IMR-90 (cell line): ENCODE measurements at regions not wholly inside any gene's neighbourhood (a gene's known extent, or its start where the extent isn't known, plus 50 kb on each side); places are given as distances from the start of the nearest gene placed in this dataset.

ENCODE experiments used
- ATAC-seq: fragments of 200-7000 bp; cut with Tn5 transposase; 2 replicates; pipeline ENCODE4 v1.9.1; 2020; ENCODE audit warnings: low read depth, mild to moderate bottlenecking, moderate library complexity
- BruUV-seq: library from RNA; stranded (reverse); fragments of 400-500 nt; replicated peaks from 2 replicates; lab custom pipeline; 2021; lab: Mats Ljungman, UMichigan
- CTCF ChIA-PET: fragments of 300-600 bp; formaldehyde crosslinking; extraction: SDS; loops from one replicate; lab custom pipeline; 2021; ENCODE audit warnings: antibody characterized with exemption; lab: Yijun Ruan, JAX
- POLR2A ChIA-PET: fragments of 300-600 bp; sonication (Branson Sonifier 250); formaldehyde crosslinking; loops from one replicate; lab custom pipeline; 2022; ENCODE audit warnings: antibody characterized with exemption; ENCODE audit not compliant: unreplicated experiment; lab: Charles Lee
- DNase-seq: peaks from one replicate; pipeline ENCODE4 v3.0.0; 2013
- H2AFZ ChIP-seq: replicated peaks from 2 replicates; pipeline ENCODE3; 2013; ENCODE audit warnings: low read length, mild to moderate bottlenecking; ENCODE audit not compliant: poor library complexity
- H2AK5ac ChIP-seq: 2 replicates; pipeline ENCODE4 v1.6.1; 2013; ENCODE audit warnings: low read depth, low read length, inconsistent platforms
- H2AK9ac ChIP-seq: replicated peaks from 2 replicates; pipeline ENCODE3; 2013; ENCODE audit warnings: mild to moderate bottlenecking, low read depth, low read length, moderate library complexity; ENCODE audit not compliant: poor library complexity
- H2BK120ac ChIP-seq: 2 replicates; pipeline ENCODE4 v1.6.1; 2013; ENCODE audit warnings: low read depth, low read length, inconsistent platforms
- H2BK15ac ChIP-seq: 3 replicates; pipeline ENCODE4 v1.6.1; 2013; ENCODE audit warnings: low read depth, low read length, inconsistent platforms
- H2BK20ac ChIP-seq: 2 replicates; pipeline ENCODE4 v1.6.1; 2013; ENCODE audit warnings: low read depth, mild to moderate bottlenecking, inconsistent platforms, low read length, moderate library complexity
- H2BK5ac ChIP-seq: 2 replicates; pipeline ENCODE4 v1.6.1; 2013; ENCODE audit warnings: mild to moderate bottlenecking, low read depth, low read length, inconsistent platforms; ENCODE audit not compliant: poor library complexity, severe bottlenecking
- H3K14ac ChIP-seq: replicated peaks from 2 replicates; pipeline ENCODE4 v1.6.1; 2013; ENCODE audit warnings: low read depth, low read length, inconsistent platforms
- H3K18ac ChIP-seq: 2 replicates; pipeline ENCODE4 v1.6.1; 2013; ENCODE audit warnings: low read depth, low read length, control low read depth
- H3K23ac ChIP-seq: 2 replicates; pipeline ENCODE4 v1.6.1; 2013; ENCODE audit warnings: low read depth, low read length, inconsistent platforms
- H3K27ac ChIP-seq: 2 replicates; pipeline ENCODE4 v1.5.1; 2013; ENCODE audit warnings: mild to moderate bottlenecking, control low read depth, low read length; ENCODE audit not compliant: insufficient read depth
- H3K27me3 ChIP-seq: 2 replicates; pipeline ENCODE4 v1.6.1; 2013; ENCODE audit warnings: low read length; ENCODE audit not compliant: control insufficient read depth, insufficient read depth
- H3K36me3 ChIP-seq: 2 replicates; pipeline ENCODE4 v1.6.1; 2013; ENCODE audit warnings: low read length, mixed read lengths; ENCODE audit not compliant: control insufficient read depth, insufficient read depth
- H3K4ac ChIP-seq: 2 replicates; pipeline ENCODE4 v1.6.1; 2013; ENCODE audit warnings: low read depth, low read length, inconsistent platforms
- H3K4me1 ChIP-seq: 2 replicates; pipeline ENCODE4 v1.6.1; 2013; ENCODE audit warnings: low read length, mixed read lengths; ENCODE audit not compliant: control insufficient read depth, insufficient read depth
- H3K4me2 ChIP-seq: 2 replicates; pipeline ENCODE4 v1.6.1; 2013; ENCODE audit warnings: low read depth, mild to moderate bottlenecking, control low read depth, low read length, moderate library complexity
- H3K4me3 ChIP-seq: 2 replicates; pipeline ENCODE4 v1.5.1; 2013; ENCODE audit warnings: low read depth, mild to moderate bottlenecking, control low read depth, low read length, moderate library complexity; ENCODE audit not compliant: insufficient read depth
- H3K56ac ChIP-seq: 2 replicates; pipeline ENCODE4 v1.6.1; 2013; ENCODE audit warnings: low read length, inconsistent platforms; ENCODE audit not compliant: insufficient read depth; ENCODE audit errors: extremely low read depth
- H3K79me1 ChIP-seq, 2 experiments: 2 replicates each; pipeline ENCODE4 v1.6.1; 2013; ENCODE audit warnings: low read length in 2 of 2, inconsistent platforms in 1 of 2, low read depth in 1 of 2
- H3K9ac ChIP-seq: 2 replicates; pipeline ENCODE4 v1.6.1; 2013; ENCODE audit warnings: low read depth, low read length, control low read depth
- H3K9me1 ChIP-seq: 2 replicates; pipeline ENCODE4 v1.6.1; 2013; ENCODE audit warnings: low read length, inconsistent platforms; ENCODE audit not compliant: insufficient read depth
- H3K9me3 ChIP-seq: 2 replicates; pipeline ENCODE4 v1.6.1; 2013; ENCODE audit warnings: low read length; ENCODE audit not compliant: control insufficient read depth, insufficient read depth
- H4K20me1 ChIP-seq: 2 replicates; pipeline ENCODE4 v1.6.1; 2013; ENCODE audit warnings: low read length, inconsistent platforms; ENCODE audit not compliant: insufficient read depth
- H4K5ac ChIP-seq: 2 replicates; pipeline ENCODE4 v1.6.1; 2013; ENCODE audit warnings: mild to moderate bottlenecking, low read depth, low read length, control low read depth
- H4K8ac ChIP-seq, 2 experiments: 2 replicates each; pipeline ENCODE4 v1.6.1; 2013; ENCODE audit warnings: low read depth in 2 of 2, low read length in 2 of 2, control low read depth in 1 of 2, inconsistent platforms in 1 of 2
- H4K91ac ChIP-seq: 2 replicates; pipeline ENCODE4 v1.6.1; 2013; ENCODE audit warnings: low read depth, low read length, inconsistent platforms; ENCODE audit not compliant: insufficient read depth
- BHLHE40 ChIP-seq: fragments of 150-350 bp; IDR thresholded peaks from 2 replicates; pipeline ENCODE4 v1.6.1; 2016; ENCODE audit warnings: mild to moderate bottlenecking, low read depth, low read length
- CEBPB ChIP-seq: IDR thresholded peaks from 2 replicates; pipeline ENCODE4 v1.6.1; 2012; ENCODE audit warnings: low read depth, low read length, improper control_type of control experiment
- CHD1 ChIP-seq: IDR thresholded peaks from 2 replicates; pipeline ENCODE4 v1.6.1; 2012; ENCODE audit warnings: low read depth, low read length, improper control_type of control experiment
- FOS ChIP-seq: fragments of 150-350 bp; IDR thresholded peaks from 2 replicates; pipeline ENCODE4 v1.6.1; 2016; ENCODE audit warnings: low read depth, low read length
- MAFK ChIP-seq: IDR thresholded peaks from 2 replicates; pipeline ENCODE4 v1.6.1; 2012; ENCODE audit warnings: low read depth, low read length, improper control_type of control experiment
- MAZ ChIP-seq: IDR thresholded peaks from 2 replicates; pipeline ENCODE4 v1.6.1; 2012; ENCODE audit warnings: low read depth, mild to moderate bottlenecking, low read length, improper control_type of control experiment, moderate library complexity, borderline replicate concordance
- MXI1 ChIP-seq: IDR thresholded peaks from 2 replicates; pipeline ENCODE4 v1.6.1; 2012; ENCODE audit warnings: low read depth, mild to moderate bottlenecking, low read length, moderate library complexity, borderline replicate concordance
- NFE2L2 ChIP-seq: fragments of 150-350 bp; IDR thresholded peaks from 2 replicates; pipeline ENCODE4 v1.6.1; 2016; ENCODE audit warnings: low read depth, mild to moderate bottlenecking, low read length
- POLR2A ChIP-seq: IDR thresholded peaks from 2 replicates; pipeline ENCODE4 v1.6.1; 2012; ENCODE audit warnings: mild to moderate bottlenecking, low read depth, low read length
- RAD21 ChIP-seq: IDR thresholded peaks from 2 replicates; pipeline ENCODE4 v1.6.1; 2012; ENCODE audit warnings: low read length, improper control_type of control experiment
- RCOR1 ChIP-seq: IDR thresholded peaks from 2 replicates; pipeline ENCODE4 v1.6.1; 2012; ENCODE audit warnings: mild to moderate bottlenecking, low read length, improper control_type of control experiment; ENCODE audit not compliant: insufficient replicate concordance
- RFX5 ChIP-seq: IDR thresholded peaks from 2 replicates; pipeline ENCODE4 v1.8.0; 2012; ENCODE audit warnings: low read depth, mild to moderate bottlenecking, low read length, moderate library complexity
- SMC3 ChIP-seq: fragments of 150-350 bp; IDR thresholded peaks from 2 replicates; pipeline ENCODE4 v1.6.1; 2016; ENCODE audit warnings: low read depth, mild to moderate bottlenecking, antibody characterized with exemption, low read length, moderate library complexity
- WGBS, 2 experiments: methylation state at CpG; one replicate each; pipeline versions ENCODE4 v1.1.5 to v1.1.7; 2013; ENCODE audit warnings: missing lambda C conversion rate in 2 of 2; ENCODE audit not compliant: insufficient read length in 1 of 2; ENCODE audit errors: extremely low coverage in 2 of 2; 5-methylcytosine and 5-hydroxymethylcytosine counted together
- dilution Hi-C: fragments of 300-500 bp; cut with HindIII; formaldehyde crosslinking; loops from one replicate; pipeline ENCODE4 v1.14.3; 2018; ENCODE audit warnings: low sequenced_read_pairs; ENCODE audit not compliant: unreplicated experiment
- in situ Hi-C: fragments of 300-500 bp; cut with MboI; formaldehyde crosslinking; loops from 3 replicates; pipeline ENCODE4 v1.14.3; 2019; ENCODE audit warnings: low sequenced_read_pairs, inconsistent platforms, mixed read lengths
- intact Hi-C: fragments of 100-400 bp; cut with micrococcal nuclease; formaldehyde crosslinking; loops from 2 replicates; pipeline ENCODE4 v1.10.0; 2022
- TF ChIP-seq, protein P1 (sequence below): conservative IDR thresholded peaks from 2 replicates; pipeline ENCODE4 v1.5.1; 2012; ENCODE audit warnings: mild to moderate bottlenecking, low read depth, low read length, improper control_type of control experiment
- TF ChIP-seq, protein P2 (sequence below): fragments of 150-350 bp; IDR thresholded peaks from 2 replicates; pipeline ENCODE4 v1.6.1; 2016; ENCODE audit warnings: low read depth, mild to moderate bottlenecking, low read length, moderate library complexity, borderline replicate concordance
- TF ChIP-seq, protein P3 (sequence below): fragments of 150-350 bp; IDR thresholded peaks from 2 replicates; pipeline ENCODE4 v1.6.1; 2017; ENCODE audit warnings: mild to moderate bottlenecking, antibody characterized with exemption, low read length, low read depth

DNA sequence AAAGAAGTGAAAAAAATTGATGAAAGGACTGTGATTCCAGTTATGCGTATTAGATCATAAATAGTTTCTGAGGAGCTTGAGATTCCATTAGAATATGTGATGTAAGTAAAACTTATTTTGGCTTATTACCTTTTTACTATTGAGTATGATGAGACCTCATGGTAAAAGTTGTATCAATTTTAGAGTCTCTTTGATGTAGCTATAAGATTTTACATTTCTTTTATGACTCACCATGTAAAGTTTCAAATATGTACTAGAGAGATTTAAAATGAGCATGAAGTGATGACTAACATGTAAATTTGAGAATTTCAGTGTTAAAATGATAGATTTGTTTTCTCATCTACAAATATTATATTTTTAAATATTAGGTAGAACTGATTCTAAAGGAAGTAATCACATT, 276.5 kb downstream of the OTUD1 start:
- H3K14ac ChIP-seq = no peak overlapping the region
- no peak overlapping the region for H3K27ac ChIP-seq
- dilution Hi-C loops = no loop called here
- BruUV-seq = no TSS peak
- H4K8ac ChIP-seq = no peak overlapping the region
- H2AK9ac ChIP-seq = no peak overlapping the region
- no peaks in the 10 kb centered on the region for H3K9me1 ChIP-seq
- no peak overlapping the region for H3K4me2 ChIP-seq
- POLR2A ChIA-PET = no interaction called here
- H2BK5ac ChIP-seq = no peak overlapping the region
- H3K9me3 ChIP-seq = peaks cover 8% of the 10 kb centered on the region
- H3K18ac ChIP-seq = no peak overlapping the region
- ATAC-seq (no peak), DNase-seq (no peak)
- H4K20me1 ChIP-seq = no peaks in the 10 kb centered on the region
- CTCF ChIA-PET = no interaction called here
- no peaks in the 10 kb centered on the region for H3K79me1 ChIP-seq
- H3K27me3 ChIP-seq = no peaks in the 10 kb centered on the region
- in situ Hi-C loops = no loop called here
- WGBS, 2 experiments = no CpG with 5 or more reads among the region's 1 CpG
- H4K5ac ChIP-seq = no peak overlapping the region
- no peak overlapping the region for H2BK15ac ChIP-seq
- no peak overlapping the region for H2AFZ ChIP-seq
- H2AK5ac ChIP-seq = no peak overlapping the region
- no peak overlapping the region for H3K4me3 ChIP-seq
- H2BK20ac ChIP-seq = no peak overlapping the region
- no peak overlapping the region for H3K9ac ChIP-seq
- H3K56ac ChIP-seq = no peak overlapping the region
- H3K23ac ChIP-seq = no peak overlapping the region
- intact Hi-C loops = no loop called here
- TF ChIP-seq MAZ (no peak), CEBPB (no peak), MXI1 (no peak), RAD21 (no peak), RFX5 (no peak), FOS (no peak), POLR2A (no peak), BHLHE40 (no peak), NFE2L2 (no peak), CHD1 (no peak), MAFK (no peak), RCOR1 (no peak), SMC3 (no peak)
- TF ChIP-seq, protein P1, sequence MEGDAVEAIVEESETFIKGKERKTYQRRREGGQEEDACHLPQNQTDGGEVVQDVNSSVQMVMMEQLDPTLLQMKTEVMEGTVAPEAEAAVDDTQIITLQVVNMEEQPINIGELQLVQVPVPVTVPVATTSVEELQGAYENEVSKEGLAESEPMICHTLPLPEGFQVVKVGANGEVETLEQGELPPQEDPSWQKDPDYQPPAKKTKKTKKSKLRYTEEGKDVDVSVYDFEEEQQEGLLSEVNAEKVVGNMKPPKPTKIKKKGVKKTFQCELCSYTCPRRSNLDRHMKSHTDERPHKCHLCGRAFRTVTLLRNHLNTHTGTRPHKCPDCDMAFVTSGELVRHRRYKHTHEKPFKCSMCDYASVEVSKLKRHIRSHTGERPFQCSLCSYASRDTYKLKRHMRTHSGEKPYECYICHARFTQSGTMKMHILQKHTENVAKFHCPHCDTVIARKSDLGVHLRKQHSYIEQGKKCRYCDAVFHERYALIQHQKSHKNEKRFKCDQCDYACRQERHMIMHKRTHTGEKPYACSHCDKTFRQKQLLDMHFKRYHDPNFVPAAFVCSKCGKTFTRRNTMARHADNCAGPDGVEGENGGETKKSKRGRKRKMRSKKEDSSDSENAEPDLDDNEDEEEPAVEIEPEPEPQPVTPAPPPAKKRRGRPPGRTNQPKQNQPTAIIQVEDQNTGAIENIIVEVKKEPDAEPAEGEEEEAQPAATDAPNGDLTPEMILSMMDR = no peak
- TF ChIP-seq, protein P2, sequence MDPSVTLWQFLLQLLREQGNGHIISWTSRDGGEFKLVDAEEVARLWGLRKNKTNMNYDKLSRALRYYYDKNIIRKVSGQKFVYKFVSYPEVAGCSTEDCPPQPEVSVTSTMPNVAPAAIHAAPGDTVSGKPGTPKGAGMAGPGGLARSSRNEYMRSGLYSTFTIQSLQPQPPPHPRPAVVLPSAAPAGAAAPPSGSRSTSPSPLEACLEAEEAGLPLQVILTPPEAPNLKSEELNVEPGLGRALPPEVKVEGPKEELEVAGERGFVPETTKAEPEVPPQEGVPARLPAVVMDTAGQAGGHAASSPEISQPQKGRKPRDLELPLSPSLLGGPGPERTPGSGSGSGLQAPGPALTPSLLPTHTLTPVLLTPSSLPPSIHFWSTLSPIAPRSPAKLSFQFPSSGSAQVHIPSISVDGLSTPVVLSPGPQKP = no peak
- TF ChIP-seq, protein P3, sequence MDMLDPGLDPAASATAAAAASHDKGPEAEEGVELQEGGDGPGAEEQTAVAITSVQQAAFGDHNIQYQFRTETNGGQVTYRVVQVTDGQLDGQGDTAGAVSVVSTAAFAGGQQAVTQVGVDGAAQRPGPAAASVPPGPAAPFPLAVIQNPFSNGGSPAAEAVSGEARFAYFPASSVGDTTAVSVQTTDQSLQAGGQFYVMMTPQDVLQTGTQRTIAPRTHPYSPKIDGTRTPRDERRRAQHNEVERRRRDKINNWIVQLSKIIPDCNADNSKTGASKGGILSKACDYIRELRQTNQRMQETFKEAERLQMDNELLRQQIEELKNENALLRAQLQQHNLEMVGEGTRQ = no peak
- no peak overlapping the region for H4K91ac ChIP-seq
- H3K4ac ChIP-seq = no peak overlapping the region
- H2BK120ac ChIP-seq = no peak overlapping the region
- H3K4me1 ChIP-seq = no peaks in the 10 kb centered on the region
- H3K36me3 ChIP-seq = no peaks in the 10 kb centered on the region
